ENCODE measurements at regions not wholly inside any gene's neighbourhood (a gene's known extent, or its start where the extent isn't known, plus 50 kb on each side); places are given as distances from the start of the nearest gene placed in this dataset.
"Not testable (repeated sequence)": the region's sequence is repeated elsewhere in the genome, so short reads cannot be mapped to it uniquely, and the experiment has no call there.

DNA sequence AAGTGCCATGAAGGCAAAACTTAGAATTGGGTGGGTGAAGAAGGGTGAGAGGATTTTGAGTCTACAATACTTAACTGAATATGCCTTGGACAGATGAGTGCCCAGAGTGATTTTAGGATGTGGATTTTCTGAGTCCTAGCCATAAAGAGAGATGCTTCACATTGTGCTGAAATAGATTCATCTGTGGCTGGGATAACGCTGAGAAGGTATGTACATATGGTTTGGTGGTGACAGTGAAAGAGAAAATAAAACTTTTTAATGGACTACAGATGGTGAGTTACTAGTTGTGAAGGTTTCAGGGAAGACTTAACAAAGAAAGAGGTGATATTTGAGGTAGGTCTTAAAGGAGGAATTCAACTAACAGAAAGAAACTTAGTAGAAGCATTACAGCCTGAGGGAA lies 265.8 kb downstream of the AKAIN1 start:
- TF ChIP-seq GABPA (IDR thresholded peaks at IDR 0.05; ENCODE audit: low read depth) (no peak), SPI1 (IDR thresholded peaks at IDR 0.05; ENCODE audit: borderline replicate concordance, low read depth) (no peak), POLR2AphosphoS5 (IDR thresholded peaks at IDR 0.05; ENCODE audit: low read depth) (no peak)
- TF ChIP-seq, protein P1, sequence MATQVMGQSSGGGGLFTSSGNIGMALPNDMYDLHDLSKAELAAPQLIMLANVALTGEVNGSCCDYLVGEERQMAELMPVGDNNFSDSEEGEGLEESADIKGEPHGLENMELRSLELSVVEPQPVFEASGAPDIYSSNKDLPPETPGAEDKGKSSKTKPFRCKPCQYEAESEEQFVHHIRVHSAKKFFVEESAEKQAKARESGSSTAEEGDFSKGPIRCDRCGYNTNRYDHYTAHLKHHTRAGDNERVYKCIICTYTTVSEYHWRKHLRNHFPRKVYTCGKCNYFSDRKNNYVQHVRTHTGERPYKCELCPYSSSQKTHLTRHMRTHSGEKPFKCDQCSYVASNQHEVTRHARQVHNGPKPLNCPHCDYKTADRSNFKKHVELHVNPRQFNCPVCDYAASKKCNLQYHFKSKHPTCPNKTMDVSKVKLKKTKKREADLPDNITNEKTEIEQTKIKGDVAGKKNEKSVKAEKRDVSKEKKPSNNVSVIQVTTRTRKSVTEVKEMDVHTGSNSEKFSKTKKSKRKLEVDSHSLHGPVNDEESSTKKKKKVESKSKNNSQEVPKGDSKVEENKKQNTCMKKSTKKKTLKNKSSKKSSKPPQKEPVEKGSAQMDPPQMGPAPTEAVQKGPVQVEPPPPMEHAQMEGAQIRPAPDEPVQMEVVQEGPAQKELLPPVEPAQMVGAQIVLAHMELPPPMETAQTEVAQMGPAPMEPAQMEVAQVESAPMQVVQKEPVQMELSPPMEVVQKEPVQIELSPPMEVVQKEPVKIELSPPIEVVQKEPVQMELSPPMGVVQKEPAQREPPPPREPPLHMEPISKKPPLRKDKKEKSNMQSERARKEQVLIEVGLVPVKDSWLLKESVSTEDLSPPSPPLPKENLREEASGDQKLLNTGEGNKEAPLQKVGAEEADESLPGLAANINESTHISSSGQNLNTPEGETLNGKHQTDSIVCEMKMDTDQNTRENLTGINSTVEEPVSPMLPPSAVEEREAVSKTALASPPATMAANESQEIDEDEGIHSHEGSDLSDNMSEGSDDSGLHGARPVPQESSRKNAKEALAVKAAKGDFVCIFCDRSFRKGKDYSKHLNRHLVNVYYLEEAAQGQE (IDR thresholded peaks at IDR 0.05; ENCODE audit: insufficient replicate concordance, low read depth) = no peak
- TF ChIP-seq, protein P2, sequence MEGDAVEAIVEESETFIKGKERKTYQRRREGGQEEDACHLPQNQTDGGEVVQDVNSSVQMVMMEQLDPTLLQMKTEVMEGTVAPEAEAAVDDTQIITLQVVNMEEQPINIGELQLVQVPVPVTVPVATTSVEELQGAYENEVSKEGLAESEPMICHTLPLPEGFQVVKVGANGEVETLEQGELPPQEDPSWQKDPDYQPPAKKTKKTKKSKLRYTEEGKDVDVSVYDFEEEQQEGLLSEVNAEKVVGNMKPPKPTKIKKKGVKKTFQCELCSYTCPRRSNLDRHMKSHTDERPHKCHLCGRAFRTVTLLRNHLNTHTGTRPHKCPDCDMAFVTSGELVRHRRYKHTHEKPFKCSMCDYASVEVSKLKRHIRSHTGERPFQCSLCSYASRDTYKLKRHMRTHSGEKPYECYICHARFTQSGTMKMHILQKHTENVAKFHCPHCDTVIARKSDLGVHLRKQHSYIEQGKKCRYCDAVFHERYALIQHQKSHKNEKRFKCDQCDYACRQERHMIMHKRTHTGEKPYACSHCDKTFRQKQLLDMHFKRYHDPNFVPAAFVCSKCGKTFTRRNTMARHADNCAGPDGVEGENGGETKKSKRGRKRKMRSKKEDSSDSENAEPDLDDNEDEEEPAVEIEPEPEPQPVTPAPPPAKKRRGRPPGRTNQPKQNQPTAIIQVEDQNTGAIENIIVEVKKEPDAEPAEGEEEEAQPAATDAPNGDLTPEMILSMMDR (IDR thresholded peaks at IDR 0.05; ENCODE audit: insufficient read depth, low read length) = no peak
- Histone ChIP-seq H3K27ac (replicated peaks) (no peak overlapping the region), H3K4me3 (replicated peaks; ENCODE audit: insufficient read depth, low read length) (no peak overlapping the region), H3K27me3 (ENCODE audit: insufficient read depth, poor library complexity, severe bottlenecking) (no peaks in the 10 kb centered on the region)
- no peak for DNase-seq (ENCODE audit: low read depth in 1 of 2, low spot score in 1 of 2)

DNA sequence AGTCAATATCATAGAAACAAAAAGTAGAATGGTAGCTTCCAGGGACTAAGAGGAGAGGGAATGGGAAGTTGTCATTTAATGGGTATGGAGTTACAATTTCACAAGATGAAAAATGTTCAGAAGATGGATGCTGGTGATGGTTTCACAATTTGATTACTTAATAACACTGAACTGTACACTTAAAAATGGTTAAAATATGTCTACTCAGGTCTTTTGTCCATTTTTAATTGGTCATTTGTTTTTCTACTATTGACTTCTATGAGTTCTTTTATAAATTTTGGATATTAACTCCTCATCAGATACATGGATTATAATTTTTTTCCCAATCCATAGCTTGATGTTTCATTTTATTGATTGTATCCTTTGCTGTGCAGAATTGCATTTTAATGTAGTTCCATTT lies 275.5 kb downstream of the AKAIN1 start:
- Histone ChIP-seq H3K4me3 (replicated peaks; ENCODE audit: insufficient read depth, low read length) (no peak overlapping the region), H3K27ac (replicated peaks) (no peak overlapping the region), H3K27me3 (ENCODE audit: insufficient read depth, poor library complexity, severe bottlenecking) (no peaks in the 10 kb centered on the region)
- TF ChIP-seq SPI1 (IDR thresholded peaks at IDR 0.05; ENCODE audit: borderline replicate concordance, low read depth) = no peak
- no peak for TF ChIP-seq GABPA (IDR thresholded peaks at IDR 0.05; ENCODE audit: low read depth)
- TF ChIP-seq, protein P2 (IDR thresholded peaks at IDR 0.05; ENCODE audit: insufficient read depth, low read length) = no peak
- TF ChIP-seq, protein P1 (IDR thresholded peaks at IDR 0.05; ENCODE audit: insufficient replicate concordance, low read depth) = no peak
- TF ChIP-seq POLR2AphosphoS5 (IDR thresholded peaks at IDR 0.05; ENCODE audit: low read depth) = no peak
- DNase-seq (ENCODE audit: low read depth in 1 of 2, low spot score in 1 of 2) = peak in 1 of 2 experiments; percentile 17

DNA sequence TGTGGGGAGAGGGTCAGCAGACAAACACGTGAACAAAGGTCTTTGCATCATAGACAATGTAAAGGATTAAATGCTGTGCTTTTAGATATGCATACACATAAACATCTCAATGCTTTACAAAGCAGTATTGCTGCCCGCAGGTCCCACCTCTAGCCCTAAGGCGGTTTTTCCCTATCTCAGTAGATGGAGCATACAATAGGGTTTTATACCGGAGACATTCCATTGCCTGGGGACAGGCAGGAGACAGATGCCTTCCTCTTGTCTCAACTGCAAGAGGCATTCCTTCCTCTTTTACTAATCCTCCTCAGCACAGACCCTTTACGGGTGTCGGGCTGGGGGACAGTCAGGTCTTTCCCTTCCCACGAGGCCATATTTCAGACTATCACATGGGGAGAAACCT lies 279.5 kb downstream of the AKAIN1 start:
- not testable (repeated sequence) for DNase-seq (ENCODE audit: low read depth in 1 of 2, low spot score in 1 of 2); H3K4me3 ChIP-seq (replicated peaks; ENCODE audit: insufficient read depth, low read length); H3K27me3 ChIP-seq (ENCODE audit: insufficient read depth, poor library complexity, severe bottlenecking); H3K27ac ChIP-seq (replicated peaks)

DNA sequence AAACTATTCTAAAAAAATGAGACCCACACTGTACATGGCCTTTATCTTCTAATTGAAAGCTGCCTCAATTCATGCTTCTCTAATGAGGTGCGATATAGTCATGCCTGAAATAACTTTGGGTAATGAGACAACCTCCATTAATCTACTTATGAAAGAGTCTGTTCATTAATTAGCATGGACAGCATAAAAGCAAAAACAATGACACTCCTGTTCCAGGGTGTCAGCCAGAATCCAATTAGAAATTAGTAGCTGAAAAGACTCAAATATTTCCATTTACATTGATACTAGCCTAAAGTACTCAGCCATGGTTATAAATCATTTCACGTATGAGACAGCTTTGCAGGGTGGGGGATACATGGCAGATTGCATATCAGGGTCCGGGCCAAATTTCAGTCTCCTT lies 288.7 kb downstream of the AKAIN1 start:
- no peak for TF ChIP-seq SPI1 (IDR thresholded peaks at IDR 0.05; ENCODE audit: borderline replicate concordance, low read depth)
- TF ChIP-seq POLR2AphosphoS5 (IDR thresholded peaks at IDR 0.05; ENCODE audit: low read depth) = no peak
- TF ChIP-seq, protein P1 (IDR thresholded peaks at IDR 0.05; ENCODE audit: insufficient replicate concordance, low read depth) = no peak
- no peak for TF ChIP-seq GABPA (IDR thresholded peaks at IDR 0.05; ENCODE audit: low read depth)
- TF ChIP-seq, protein P2 (IDR thresholded peaks at IDR 0.05; ENCODE audit: insufficient read depth, low read length) = no peak
- no peak for DNase-seq (ENCODE audit: low read depth in 1 of 2, low spot score in 1 of 2)
- no peak overlapping the region for H3K27ac ChIP-seq (replicated peaks)
- H3K4me3 ChIP-seq (replicated peaks; ENCODE audit: insufficient read depth, low read length) = no peak overlapping the region
- no peaks in the 10 kb centered on the region for H3K27me3 ChIP-seq (ENCODE audit: insufficient read depth, poor library complexity, severe bottlenecking)
